GM12874 (cell line): ENCODE measurements at regions not wholly inside any gene's neighbourhood (a gene's known extent, or its start where the extent isn't known, plus 50 kb on each side); places are given as distances from the start of the nearest gene placed in this dataset.

Experiments used
- CTCF ChIP-seq: IDR thresholded peaks from 2 replicates; pipeline ENCODE4 v1.5.1; 2011; ENCODE audit warnings: low read depth, mild to moderate bottlenecking, control low read depth, low read length, moderate library complexity; ENCODE audit not compliant: insufficient read depth

- no peak for TF ChIP-seq CTCF
These were observed 67.1 kb upstream of the GRIK2 start for GRCh38 chr6:101326411-101326810.

GRCh38 chr6:101341926-101342325 lies 51.6 kb upstream of the GRIK2 start:
- no peak for TF ChIP-seq CTCF
